ENCODE measurements at regions not wholly inside any gene's neighbourhood (a gene's known extent, or its start where the extent isn't known, plus 50 kb on each side); places are given as distances from the start of the nearest gene placed in this dataset.

- TF ChIP-seq CTCF (IDR thresholded peaks at IDR 0.05) (no peak), POLR2A (IDR thresholded peaks at IDR 0.05) (no peak)
Observed at GRCh38 chr11:70729949-70730348, 331.6 kb downstream of the CTTN start.
